H1 (cell line): ENCODE measurements at regions not wholly inside any gene's neighbourhood (a gene's known extent, or its start where the extent isn't known, plus 50 kb on each side); places are given as distances from the start of the nearest gene placed in this dataset.

ENCODE experiments used
- CTCF ChIP-seq, 3 experiments: IDR thresholded peaks; 1 replicate in 2 of 3; 2 replicates in 1 of 3; pipeline versions ENCODE4 v1.5.1 to v1.6.1; 2011; ENCODE audit warnings: low read length in 3 of 3, mild to moderate bottlenecking in 3 of 3, inconsistent platforms in 2 of 3, low read depth in 1 of 3, moderate library complexity in 1 of 3; ENCODE audit not compliant: insufficient read depth in 1 of 3; ENCODE audit errors: control extremely low read depth in 1 of 3
- EP300 ChIP-seq, 2 experiments: IDR thresholded peaks; 1 replicate in 1 of 2; 2 replicates in 1 of 2; pipeline ENCODE4 v1.6.1; 2011 to 2012; ENCODE audit warnings: low read depth in 2 of 2, low read length in 2 of 2, mild to moderate bottlenecking in 2 of 2, borderline replicate concordance in 1 of 2, inconsistent platforms in 1 of 2, moderate library complexity in 1 of 2
- EZH2 ChIP-seq: fragments of 200-600 bp; sonication (generic); IDR thresholded peaks from 2 replicates; pipeline ENCODE4 v1.7.1; 2012; ENCODE audit warnings: low read depth, mild to moderate bottlenecking, moderate library complexity, low read length, inconsistent platforms; ENCODE audit not compliant: severe bottlenecking
- GTF2F1 ChIP-seq: IDR thresholded peaks from 2 replicates; pipeline ENCODE4 v1.6.1; 2012; ENCODE audit warnings: low read depth, low read length, improper control_type of control experiment, borderline replicate concordance
- HDAC6 ChIP-seq: IDR thresholded peaks from one replicate; pipeline ENCODE4 v1.7.1; 2012; ENCODE audit warnings: low read depth, mild to moderate bottlenecking, inconsistent platforms, low read length, moderate library complexity
- JUN ChIP-seq: IDR thresholded peaks from 2 replicates; pipeline ENCODE4 v1.6.1; 2011; ENCODE audit warnings: low read depth, mild to moderate bottlenecking, improper control_type of control experiment, low read length
- POLR2A ChIP-seq, 2 experiments: IDR thresholded peaks; 1 replicate in 1 of 2; 2 replicates in 1 of 2; pipeline ENCODE4 v1.6.1; 2011; ENCODE audit warnings: low read depth in 2 of 2, low read length in 2 of 2, mild to moderate bottlenecking in 2 of 2; ENCODE audit errors: control extremely low read depth in 1 of 2
- RAD21 ChIP-seq, 2 experiments: IDR thresholded peaks in 1 of 2; conservative IDR thresholded peaks in 1 of 2; 2 replicates each; pipeline ENCODE4 v1.6.1; 2011; ENCODE audit warnings: low read depth in 2 of 2, low read length in 2 of 2, improper control_type of control experiment in 1 of 2, inconsistent platforms in 1 of 2, mild to moderate bottlenecking in 1 of 2, moderate library complexity in 1 of 2
- RFX5 ChIP-seq: IDR thresholded peaks from 2 replicates; pipeline ENCODE4 v1.6.1; 2011; ENCODE audit warnings: low read depth, low read length, improper control_type of control experiment, borderline replicate concordance
- SP1 ChIP-seq: IDR thresholded peaks from 2 replicates; pipeline ENCODE4 v1.6.1; 2011; ENCODE audit warnings: low read depth, low read length
- TAF1 ChIP-seq: IDR thresholded peaks from 2 replicates; pipeline ENCODE4 v1.6.1; 2011; ENCODE audit warnings: mild to moderate bottlenecking, low read depth, low read length
- TCF12 ChIP-seq: IDR thresholded peaks from 2 replicates; pipeline ENCODE4 v1.6.1; 2011; ENCODE audit warnings: low read depth, mild to moderate bottlenecking, low read length
- YY1 ChIP-seq: IDR thresholded peaks from 2 replicates; pipeline ENCODE4 v1.6.1; 2011; ENCODE audit warnings: low read depth, mild to moderate bottlenecking, low read length

DNA sequence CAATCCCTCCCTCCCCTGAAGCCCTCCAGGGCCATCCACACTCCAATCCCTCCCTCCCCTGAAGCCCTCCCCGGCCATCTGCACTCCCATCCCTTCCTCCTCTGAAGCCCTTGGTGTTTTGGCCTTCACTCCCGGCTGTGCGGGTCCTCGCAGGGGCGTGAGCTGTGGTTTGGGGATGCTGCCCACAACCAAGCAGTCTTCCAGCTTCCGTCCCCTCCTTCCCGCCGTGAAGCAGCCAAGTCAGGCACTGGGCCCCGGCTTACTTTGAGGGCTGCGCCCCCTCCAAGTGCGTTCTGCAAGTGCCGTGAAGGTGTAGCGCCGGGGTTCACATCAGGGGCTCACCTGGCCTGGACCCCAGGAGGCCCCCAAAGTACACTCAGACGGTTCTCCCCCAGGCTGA is 335.9 kb downstream of the BRD1 start:
- no peak for TF ChIP-seq SP1
- TF ChIP-seq EZH2: no peak
- TF ChIP-seq TCF12: no peak
- TF ChIP-seq POLR2A (IDR thresholded peaks at IDR 0.05; ENCODE audit: control extremely low read depth in 1 of 2, low read depth in 2 of 2, low read length in 2 of 2): no peak
- no peak for TF ChIP-seq YY1
- TF ChIP-seq CTCF (IDR thresholded peaks at IDR 0.05; ENCODE audit: control extremely low read depth in 1 of 3, insufficient read depth in 1 of 3, low read depth in 1 of 3, low read length in 3 of 3): no peak
- no peak for TF ChIP-seq RFX5
- no peak for TF ChIP-seq JUN
- TF ChIP-seq EP300 (IDR thresholded peaks at IDR 0.05; ENCODE audit: borderline replicate concordance in 1 of 2, low read depth in 2 of 2, low read length in 2 of 2): no peak
- no peak for TF ChIP-seq GTF2F1
- TF ChIP-seq HDAC6: no peak
- TF ChIP-seq TAF1: no peak
- TF ChIP-seq RAD21 (IDR thresholded peaks at IDR 0.05 in 1 of 2, conservative IDR thresholded peaks at IDR 0.05 in 1 of 2; ENCODE audit: low read depth in 2 of 2, low read length in 2 of 2): no peak
